ENCODE measurements at regions not wholly inside any gene's neighbourhood (a gene's known extent, or its start where the extent isn't known, plus 50 kb on each side); places are given as distances from the start of the nearest gene placed in this dataset.

GRCh38 chr5:27705661-27706060 is 667.3 kb upstream of the CDH9 start:
- no peak overlapping the region for H4K8ac ChIP-seq (ENCODE audit: low read depth, low read length)
- no peaks in the 10 kb centered on the region for H3K79me1 ChIP-seq (ENCODE audit: low read length)
- no peaks in the 10 kb centered on the region for H3K4me1 ChIP-seq (ENCODE audit: control insufficient read depth in 1 of 2, insufficient read depth in 2 of 2, low read length in 2 of 2)
- no peak overlapping the region for H3K4me2 ChIP-seq (ENCODE audit: low read length)
- no peak overlapping the region for H3K4me3 ChIP-seq (ENCODE audit: low read depth, low read length)
- H4K91ac ChIP-seq (ENCODE audit: low read depth, low read length): no peak overlapping the region
- H3K9ac ChIP-seq (ENCODE audit: low read length): no peak overlapping the region
- no peak overlapping the region for H2AK5ac ChIP-seq (ENCODE audit: low read length)
- H3K18ac ChIP-seq (ENCODE audit: low read length): no peak overlapping the region
- no peak overlapping the region for H3K14ac ChIP-seq (ENCODE audit: low read length)
- H3K27me3 ChIP-seq (ENCODE audit: insufficient read depth, low read length): no peaks in the 10 kb centered on the region
- H2BK12ac ChIP-seq (ENCODE audit: low read length): no peak overlapping the region
- H2BK5ac ChIP-seq (ENCODE audit: low read depth, low read length, poor library complexity): no peak overlapping the region
- no peaks in the 10 kb centered on the region for H3K9me3 ChIP-seq (ENCODE audit: insufficient read depth, low read depth, low read length)
- no peak overlapping the region for H4K12ac ChIP-seq (ENCODE audit: low read depth, low read length)
- WGBS (ENCODE audit: extremely low coverage, insufficient coverage, insufficient read length): no CpG with 5 or more reads among the region's 3 CpGs
- H2AFZ ChIP-seq (ENCODE audit: insufficient read depth, low read length, poor library complexity): no peak overlapping the region
- H3K36me3 ChIP-seq (ENCODE audit: control insufficient read depth in 1 of 2, insufficient read depth in 2 of 2, low read length in 2 of 2): no peaks in the 10 kb centered on the region
- no peak overlapping the region for H3K27ac ChIP-seq (ENCODE audit: low read depth, low read length)
- H3K23ac ChIP-seq (ENCODE audit: low read length): no peak overlapping the region
- no peak overlapping the region for H3K4ac ChIP-seq (ENCODE audit: low read depth, low read length)
- no peak for DNase-seq
- H2BK120ac ChIP-seq (ENCODE audit: insufficient read depth, low read length, poor library complexity): no peak overlapping the region
- no peaks in the 10 kb centered on the region for H3K79me2 ChIP-seq (ENCODE audit: control insufficient read depth, insufficient read depth, low read length, poor library complexity)

GRCh38 chr5:27701931-27702903 is 663.8 kb upstream of the CDH9 start:
- H3K27me3 ChIP-seq (ENCODE audit: insufficient read depth, low read length): no peaks in the 10 kb centered on the region
- no peak overlapping the region for H3K23ac ChIP-seq (ENCODE audit: low read length)
- H4K91ac ChIP-seq (ENCODE audit: low read depth, low read length): no peak overlapping the region
- H3K18ac ChIP-seq (ENCODE audit: low read length): no peak overlapping the region
- no peak overlapping the region for H4K8ac ChIP-seq (ENCODE audit: low read depth, low read length)
- no peaks in the 10 kb centered on the region for H3K9me3 ChIP-seq (ENCODE audit: insufficient read depth, low read depth, low read length)
- no peaks in the 10 kb centered on the region for H3K4me1 ChIP-seq (ENCODE audit: control insufficient read depth in 1 of 2, insufficient read depth in 2 of 2, low read length in 2 of 2)
- no peaks in the 10 kb centered on the region for H3K36me3 ChIP-seq (ENCODE audit: control insufficient read depth in 1 of 2, insufficient read depth in 2 of 2, low read length in 2 of 2)
- H4K12ac ChIP-seq (ENCODE audit: low read depth, low read length): no peak overlapping the region
- H3K4ac ChIP-seq (ENCODE audit: low read depth, low read length): no peak overlapping the region
- no peak overlapping the region for H3K4me3 ChIP-seq (ENCODE audit: low read depth, low read length)
- no peak overlapping the region for H3K14ac ChIP-seq (ENCODE audit: low read length)
- no peak overlapping the region for H2BK120ac ChIP-seq (ENCODE audit: insufficient read depth, low read length, poor library complexity)
- H2AFZ ChIP-seq (ENCODE audit: insufficient read depth, low read length, poor library complexity): no peak overlapping the region
- DNase-seq: no peak
- no peak overlapping the region for H2BK5ac ChIP-seq (ENCODE audit: low read depth, low read length, poor library complexity)
- no peak overlapping the region for H3K27ac ChIP-seq (ENCODE audit: low read depth, low read length)
- no peak overlapping the region for H2BK12ac ChIP-seq (ENCODE audit: low read length)
- H3K79me1 ChIP-seq (ENCODE audit: low read length): no peaks in the 10 kb centered on the region
- H2AK5ac ChIP-seq (ENCODE audit: low read length): no peak overlapping the region
- H3K79me2 ChIP-seq (ENCODE audit: control insufficient read depth, insufficient read depth, low read length, poor library complexity): no peaks in the 10 kb centered on the region
- no peak overlapping the region for H3K4me2 ChIP-seq (ENCODE audit: low read length)
- no peak overlapping the region for H3K9ac ChIP-seq (ENCODE audit: low read length)
- WGBS (ENCODE audit: extremely low coverage, insufficient coverage, insufficient read length): no CpG with 5 or more reads among the region's 7 CpGs

GRCh38 chr5:27700526-27700925 is 662.1 kb upstream of the CDH9 start:
- no peak overlapping the region for H2BK12ac ChIP-seq (ENCODE audit: low read length)
- no peak overlapping the region for H2AFZ ChIP-seq (ENCODE audit: insufficient read depth, low read length, poor library complexity)
- no peaks in the 10 kb centered on the region for H3K79me2 ChIP-seq (ENCODE audit: control insufficient read depth, insufficient read depth, low read length, poor library complexity)
- no peak overlapping the region for H4K8ac ChIP-seq (ENCODE audit: low read depth, low read length)
- no peaks in the 10 kb centered on the region for H3K79me1 ChIP-seq (ENCODE audit: low read length)
- no peak for DNase-seq
- H2BK5ac ChIP-seq (ENCODE audit: low read depth, low read length, poor library complexity): no peak overlapping the region
- H3K27ac ChIP-seq (ENCODE audit: low read depth, low read length): no peak overlapping the region
- no peak overlapping the region for H3K4ac ChIP-seq (ENCODE audit: low read depth, low read length)
- H3K4me1 ChIP-seq (ENCODE audit: control insufficient read depth in 1 of 2, insufficient read depth in 2 of 2, low read length in 2 of 2): no peaks in the 10 kb centered on the region
- no peak overlapping the region for H3K14ac ChIP-seq (ENCODE audit: low read length)
- H3K4me2 ChIP-seq (ENCODE audit: low read length): no peak overlapping the region
- H2BK120ac ChIP-seq (ENCODE audit: insufficient read depth, low read length, poor library complexity): no peak overlapping the region
- H3K23ac ChIP-seq (ENCODE audit: low read length): no peak overlapping the region
- no peaks in the 10 kb centered on the region for H3K36me3 ChIP-seq (ENCODE audit: control insufficient read depth in 1 of 2, insufficient read depth in 2 of 2, low read length in 2 of 2)
- no peak overlapping the region for H4K12ac ChIP-seq (ENCODE audit: low read depth, low read length)
- H3K9ac ChIP-seq (ENCODE audit: low read length): no peak overlapping the region
- H3K4me3 ChIP-seq (ENCODE audit: low read depth, low read length): no peak overlapping the region
- H3K18ac ChIP-seq (ENCODE audit: low read length): no peak overlapping the region
- no peak overlapping the region for H4K91ac ChIP-seq (ENCODE audit: low read depth, low read length)
- no peaks in the 10 kb centered on the region for H3K9me3 ChIP-seq (ENCODE audit: insufficient read depth, low read depth, low read length)
- no peak overlapping the region for H2AK5ac ChIP-seq (ENCODE audit: low read length)
- H3K27me3 ChIP-seq (ENCODE audit: insufficient read depth, low read length): no peaks in the 10 kb centered on the region

GRCh38 chr5:27682600-27682999 is 644.2 kb upstream of the CDH9 start:
- Histone ChIP-seq H2BK12ac (ENCODE audit: low read length) (no peak overlapping the region), H4K12ac (ENCODE audit: low read depth, low read length) (no peak overlapping the region), H3K79me1 (ENCODE audit: low read length) (no peaks in the 10 kb centered on the region), H3K9me3 (ENCODE audit: insufficient read depth, low read depth, low read length) (no peaks in the 10 kb centered on the region), H4K91ac (ENCODE audit: low read depth, low read length) (no peak overlapping the region), H2AFZ (ENCODE audit: insufficient read depth, low read length, poor library complexity) (no peak overlapping the region), H3K27me3 (ENCODE audit: insufficient read depth, low read length) (no peaks in the 10 kb centered on the region), H3K27ac (ENCODE audit: low read depth, low read length) (no peak overlapping the region), H3K9ac (ENCODE audit: low read length) (no peak overlapping the region), H3K4ac (ENCODE audit: low read depth, low read length) (no peak overlapping the region), H3K4me2 (ENCODE audit: low read length) (no peak overlapping the region), H3K36me3 (ENCODE audit: control insufficient read depth in 1 of 2, insufficient read depth in 2 of 2, low read length in 2 of 2) (no peaks in the 10 kb centered on the region), H3K4me1 (ENCODE audit: control insufficient read depth in 1 of 2, insufficient read depth in 2 of 2, low read length in 2 of 2) (no peaks in the 10 kb centered on the region), H2BK5ac (ENCODE audit: low read depth, low read length, poor library complexity) (no peak overlapping the region), H3K79me2 (ENCODE audit: control insufficient read depth, insufficient read depth, low read length, poor library complexity) (no peaks in the 10 kb centered on the region), H2AK5ac (ENCODE audit: low read length) (no peak overlapping the region), H3K14ac (ENCODE audit: low read length) (no peak overlapping the region), H3K4me3 (ENCODE audit: low read depth, low read length) (no peak overlapping the region), H3K18ac (ENCODE audit: low read length) (no peak overlapping the region), H4K8ac (ENCODE audit: low read depth, low read length) (no peak overlapping the region), H3K23ac (ENCODE audit: low read length) (no peak overlapping the region), H2BK120ac (ENCODE audit: insufficient read depth, low read length, poor library complexity) (no peak overlapping the region)
- WGBS (ENCODE audit: extremely low coverage, insufficient coverage, insufficient read length): no CpG with 5 or more reads among the region's 3 CpGs
- DNase-seq: no peak
